T-helper 9 cell (primary cell): ENCODE measurements at regions not wholly inside any gene's neighbourhood (a gene's known extent, or its start where the extent isn't known, plus 50 kb on each side); places are given as distances from the start of the nearest gene placed in this dataset.
A peak's percentile ranks its signal among the peaks of the same experiment; 100 is the strongest.
"Not testable (repeated sequence)": the region's sequence is repeated elsewhere in the genome, so short reads cannot be mapped to it uniquely, and the experiment has no call there.

ENCODE experiments used
- DNase-seq: peaks from one replicate; pipeline ENCODE4 v3.0.0-alpha.2; 2020

DNA sequence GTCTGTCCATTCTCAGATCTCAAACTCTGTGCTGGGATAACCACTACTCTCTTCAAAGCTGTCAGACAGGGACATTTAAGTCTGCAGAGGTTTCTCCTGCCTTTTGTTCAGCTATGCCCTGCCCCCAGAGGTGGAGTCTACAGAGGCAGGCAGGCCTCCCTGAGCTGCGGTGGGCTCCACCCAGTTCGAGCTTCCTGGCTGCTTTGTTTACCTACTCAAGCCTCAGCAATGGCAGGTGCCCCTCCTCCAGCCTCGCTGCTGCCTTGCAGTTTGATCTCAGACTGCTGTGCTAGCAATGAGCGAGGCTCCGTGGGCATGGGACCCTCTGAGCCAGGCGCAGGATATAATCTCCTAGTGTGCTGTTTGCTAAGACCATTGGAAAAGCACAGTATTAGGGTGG, 53.1 kb upstream of the HUNK start:
- DNase-seq, result not testable (repeated sequence)

DNA sequence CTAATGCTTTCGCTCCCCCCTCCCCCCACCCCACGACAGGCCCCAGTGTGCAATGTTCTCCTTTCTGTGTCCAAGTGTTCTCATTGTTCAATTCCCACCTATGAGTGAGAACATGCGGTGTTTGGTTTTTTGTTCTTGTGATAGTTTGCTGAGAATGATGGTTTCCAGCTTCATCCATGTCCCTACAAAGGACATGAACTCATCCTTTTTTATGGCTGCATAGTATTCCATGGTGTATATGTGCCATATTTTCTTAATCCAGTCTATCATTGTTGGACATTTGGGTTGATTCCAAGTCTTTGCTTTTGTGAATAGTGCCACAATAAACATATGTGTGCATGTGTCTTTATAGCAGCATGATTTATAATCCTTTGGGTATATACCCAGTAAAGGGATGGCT, 58.5 kb upstream of the HUNK start:
- DNase-seq, result not testable (repeated sequence)

DNA sequence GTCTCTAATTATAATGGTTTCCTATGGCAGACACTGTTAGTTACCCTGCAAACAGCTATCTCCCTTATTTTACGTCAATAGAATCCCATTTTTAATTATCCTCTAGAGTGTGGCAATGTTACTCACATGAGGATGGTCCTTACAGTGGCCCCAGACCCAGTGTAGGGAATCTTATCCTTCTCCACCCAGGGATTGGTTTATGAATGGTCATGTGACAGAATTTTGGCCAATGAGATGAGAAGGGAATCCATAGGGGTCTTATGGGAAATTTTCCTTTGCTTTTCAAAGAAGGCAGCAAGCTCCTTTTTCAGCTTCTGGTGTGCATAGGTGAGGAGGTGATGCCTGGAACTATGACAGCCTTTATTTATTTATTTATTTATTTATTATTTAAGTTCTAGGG, 59.0 kb upstream of the HUNK start:
- no peak for DNase-seq

DNA sequence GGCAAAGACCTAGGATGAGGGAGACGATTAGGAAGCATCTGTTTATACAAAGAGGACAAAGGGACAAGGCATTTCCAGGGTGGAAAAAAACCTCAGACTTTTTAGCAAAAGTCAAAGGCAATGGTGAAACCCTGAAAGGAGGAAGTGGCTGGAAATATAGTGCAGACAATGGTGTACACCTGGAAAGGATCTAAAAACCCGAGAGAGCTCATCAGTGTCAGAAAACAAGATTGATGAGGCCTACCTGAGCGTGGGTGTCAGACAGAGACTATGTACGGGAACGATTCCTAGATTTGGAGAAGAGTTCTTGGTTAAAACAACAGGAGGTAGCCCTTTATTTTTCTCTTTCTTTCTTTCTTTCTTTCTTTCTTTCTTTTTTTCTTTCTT, 68.8 kb upstream of the HUNK start:
- DNase-seq, result no peak

DNA sequence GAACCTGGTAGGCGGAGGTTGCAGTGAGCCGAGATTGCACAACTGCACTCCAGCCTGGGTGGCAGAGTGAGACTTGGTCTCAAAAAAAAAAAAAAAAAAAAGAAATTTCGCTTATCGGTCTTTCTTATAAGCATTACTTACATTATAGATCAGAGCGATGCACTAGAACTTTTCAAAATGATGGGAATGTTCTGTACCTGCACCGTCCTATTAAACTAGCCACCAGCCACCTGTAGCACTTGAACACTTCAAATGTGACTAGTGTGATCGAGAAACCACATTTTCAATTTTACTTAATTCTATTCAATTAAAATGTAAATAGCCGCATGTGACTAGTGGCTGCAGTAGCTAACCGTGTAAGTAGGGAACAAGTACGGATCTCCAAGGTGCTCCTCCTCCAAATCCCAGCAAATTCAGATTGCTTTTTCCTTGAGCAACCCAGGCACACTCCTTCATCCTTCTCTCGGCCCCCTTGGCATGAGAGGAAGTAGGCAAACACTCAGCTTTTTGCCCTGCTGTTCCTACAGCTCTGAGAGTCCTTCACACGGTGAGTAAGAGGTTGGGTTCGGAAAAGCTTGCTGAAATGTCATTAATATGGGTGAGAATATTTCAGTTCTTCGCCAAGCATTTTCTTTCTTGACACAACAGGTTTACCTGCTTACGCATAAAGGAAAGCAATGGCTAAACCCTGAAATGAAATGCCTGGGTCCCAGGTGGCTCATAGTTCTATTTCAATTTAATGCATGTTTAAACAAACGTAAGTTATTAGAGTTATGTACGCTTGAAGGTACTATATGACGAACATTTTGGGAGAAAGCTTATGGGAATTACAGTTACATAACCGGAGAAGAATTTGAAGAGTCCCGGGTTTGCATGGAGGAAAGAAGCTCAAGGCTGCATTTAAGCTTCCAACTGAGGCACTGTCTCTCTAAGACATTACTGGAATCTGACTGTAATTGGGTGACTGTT, 69.5 kb upstream of the HUNK start:
- DNase-seq, result no peak

DNA sequence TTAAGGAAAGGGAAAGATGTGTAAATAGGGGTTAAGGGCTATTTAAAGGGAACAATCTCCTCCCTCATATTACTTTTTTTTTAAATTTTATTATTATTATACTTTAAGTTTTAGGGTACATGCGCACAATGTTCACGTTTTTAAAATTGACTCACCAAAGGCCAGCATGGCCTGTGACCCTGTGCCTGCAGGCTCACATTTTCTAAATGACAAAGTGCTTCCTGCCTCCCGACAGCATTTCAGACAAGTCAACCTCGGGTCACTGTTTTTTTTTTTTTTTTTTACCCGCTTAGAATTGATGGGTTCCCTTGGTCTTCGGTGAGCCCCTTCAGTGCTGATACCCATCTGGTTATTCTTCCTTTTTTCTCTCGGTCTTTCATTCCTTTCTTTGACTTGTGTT, 70.4 kb upstream of the SCAF4 start:
- no peak for DNase-seq

DNA sequence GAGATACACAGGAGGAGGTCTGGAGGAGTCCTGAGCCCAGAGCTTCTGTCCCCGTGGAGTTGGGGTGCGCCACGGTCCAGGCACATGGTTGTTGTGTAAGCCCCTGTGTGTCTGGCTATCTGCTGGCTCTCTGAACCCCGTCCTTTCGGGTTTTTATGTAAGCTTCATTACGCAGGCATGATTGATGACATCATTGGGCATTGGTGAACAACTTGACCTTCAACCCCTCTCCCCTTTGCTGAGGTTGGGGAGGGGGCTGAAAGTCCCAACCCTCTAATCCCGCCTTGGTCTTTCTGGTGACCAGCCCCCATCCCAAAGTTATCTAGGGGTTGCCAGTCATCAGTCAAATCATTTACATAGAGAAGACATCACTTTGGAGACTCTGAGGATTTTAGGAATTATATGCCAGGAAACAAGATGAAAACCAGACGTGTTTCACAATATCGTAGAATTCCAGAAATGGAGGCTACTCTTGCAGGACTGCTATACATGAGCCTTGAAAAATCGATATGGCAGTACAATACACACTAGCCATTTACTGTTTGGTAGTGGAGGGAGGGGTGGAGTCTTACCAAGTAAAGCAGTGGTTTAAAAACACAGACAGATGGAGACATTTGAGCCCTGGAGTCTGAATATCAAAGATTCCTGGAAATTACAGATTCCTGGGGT, 69.8 kb upstream of the SCAF4 start:
- DNase-seq, result no peak

DNA sequence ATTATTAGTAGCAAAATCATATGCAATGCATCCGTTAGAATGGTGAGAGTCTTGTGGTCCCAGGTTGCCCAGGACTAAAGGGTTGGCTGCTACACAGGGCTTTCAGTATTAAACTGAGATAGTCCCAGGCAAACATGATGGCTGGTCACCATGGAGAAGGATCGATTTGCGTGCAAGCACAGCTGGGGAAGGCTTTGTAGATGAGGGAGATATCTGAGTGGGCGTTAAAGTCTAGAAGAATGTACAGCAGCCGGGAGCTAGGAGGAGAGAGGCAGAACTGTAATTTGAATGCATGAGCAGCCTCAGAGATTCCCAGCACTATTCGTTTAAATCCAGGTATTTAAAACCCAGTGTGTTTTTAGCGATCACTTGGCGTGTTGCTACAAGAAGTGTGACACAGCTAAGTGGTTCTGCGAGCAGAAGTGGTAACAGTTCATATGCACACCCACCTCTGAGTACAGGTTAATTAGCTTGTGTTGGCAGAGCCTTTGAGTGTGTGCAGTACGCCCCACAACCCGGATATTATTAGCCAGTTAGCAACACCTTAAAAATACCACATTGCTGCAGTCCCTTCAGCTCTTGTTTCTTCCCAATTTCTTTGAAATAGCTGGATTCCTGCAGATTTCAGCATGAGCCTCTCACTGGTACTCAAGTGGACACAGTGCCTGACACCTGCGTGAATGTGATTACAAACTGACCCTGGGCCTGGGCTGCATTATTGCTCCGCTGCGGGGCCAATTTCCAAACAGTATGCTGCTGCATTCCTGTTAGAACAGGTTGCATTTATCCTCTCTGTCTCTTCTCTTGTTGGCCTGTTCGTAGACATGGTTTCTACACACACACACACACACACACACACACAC, 67.2 kb upstream of the SCAF4 start:
- no peak for DNase-seq

DNA sequence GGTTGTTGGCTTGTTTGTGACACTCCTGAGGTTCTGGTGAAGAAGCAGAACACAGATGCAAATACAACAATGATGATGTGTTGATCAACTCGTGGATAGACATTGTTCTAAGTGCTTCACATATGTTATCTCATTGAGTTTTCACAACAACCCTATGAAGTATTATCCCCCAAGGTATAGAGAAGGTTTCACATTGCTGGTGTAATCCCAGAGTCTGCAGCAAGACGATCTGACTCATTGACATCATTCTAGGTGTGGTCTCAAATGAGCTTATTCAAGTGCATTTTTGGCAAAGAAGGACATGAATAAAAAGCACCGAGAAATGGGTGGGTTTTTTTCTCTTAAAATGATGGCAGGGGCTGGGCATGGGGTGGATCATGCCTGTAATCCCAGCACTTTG, 64.1 kb upstream of the SCAF4 start:
- no peak for DNase-seq

DNA sequence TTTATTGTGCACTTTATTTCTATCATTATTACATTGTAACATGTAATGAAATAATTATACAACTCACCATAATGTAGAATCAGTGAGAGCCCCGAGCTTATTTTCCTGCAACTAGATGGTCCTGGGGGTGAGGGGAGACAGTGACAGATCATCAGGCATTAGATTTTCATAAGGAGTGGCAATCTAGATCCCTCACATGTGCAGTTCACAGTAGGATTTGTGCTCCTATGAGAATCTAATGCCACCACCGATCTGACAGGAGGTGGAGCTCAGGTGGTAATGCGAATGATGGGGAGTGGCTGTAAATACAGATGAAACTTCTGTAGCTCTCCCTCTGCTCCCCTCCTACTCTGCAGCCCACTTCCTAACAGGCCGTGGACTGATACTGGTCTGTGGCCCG, 58.5 kb upstream of the SCAF4 start:
- not testable (repeated sequence) for DNase-seq

DNA sequence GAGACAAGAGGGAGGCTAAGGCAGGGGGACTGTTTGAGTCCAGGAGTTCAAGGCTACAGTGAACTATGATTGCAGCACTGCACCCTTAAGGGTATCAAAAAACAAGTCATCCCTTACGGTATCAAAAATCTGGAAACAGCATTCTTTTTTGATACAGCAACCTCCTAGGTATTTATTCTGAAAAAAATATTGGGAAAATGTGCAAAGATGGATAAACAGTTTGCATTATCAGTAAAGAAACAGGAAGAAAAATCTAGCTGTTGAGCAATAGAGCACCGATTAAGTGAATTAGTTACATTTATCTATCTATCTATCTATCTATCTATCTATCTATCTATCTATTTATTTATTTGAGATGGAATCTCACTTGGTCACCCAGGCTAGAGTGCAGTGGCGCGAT, 56.7 kb upstream of the SCAF4 start:
- no peak for DNase-seq

DNA sequence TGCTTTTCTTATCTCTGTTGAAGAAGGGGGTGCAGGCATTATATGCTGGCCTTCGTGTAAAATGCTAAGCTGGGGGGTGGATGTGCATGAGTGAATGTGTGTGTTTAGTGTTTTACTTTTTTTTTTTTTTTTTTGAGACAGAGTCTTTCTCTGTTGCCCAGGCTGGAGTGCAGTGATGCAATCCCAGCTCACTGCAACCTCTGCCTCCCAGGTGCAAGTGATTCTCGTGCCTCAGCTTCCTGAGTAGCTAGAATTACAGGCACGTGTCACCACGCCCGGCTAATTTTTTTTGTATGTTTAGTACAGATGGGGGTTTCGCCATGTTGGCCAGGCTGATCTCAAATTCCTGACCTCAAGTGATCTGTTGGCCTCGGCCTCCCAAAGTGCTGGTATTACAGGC, 55.8 kb upstream of the SCAF4 start:
- DNase-seq, result not testable (repeated sequence)

DNA sequence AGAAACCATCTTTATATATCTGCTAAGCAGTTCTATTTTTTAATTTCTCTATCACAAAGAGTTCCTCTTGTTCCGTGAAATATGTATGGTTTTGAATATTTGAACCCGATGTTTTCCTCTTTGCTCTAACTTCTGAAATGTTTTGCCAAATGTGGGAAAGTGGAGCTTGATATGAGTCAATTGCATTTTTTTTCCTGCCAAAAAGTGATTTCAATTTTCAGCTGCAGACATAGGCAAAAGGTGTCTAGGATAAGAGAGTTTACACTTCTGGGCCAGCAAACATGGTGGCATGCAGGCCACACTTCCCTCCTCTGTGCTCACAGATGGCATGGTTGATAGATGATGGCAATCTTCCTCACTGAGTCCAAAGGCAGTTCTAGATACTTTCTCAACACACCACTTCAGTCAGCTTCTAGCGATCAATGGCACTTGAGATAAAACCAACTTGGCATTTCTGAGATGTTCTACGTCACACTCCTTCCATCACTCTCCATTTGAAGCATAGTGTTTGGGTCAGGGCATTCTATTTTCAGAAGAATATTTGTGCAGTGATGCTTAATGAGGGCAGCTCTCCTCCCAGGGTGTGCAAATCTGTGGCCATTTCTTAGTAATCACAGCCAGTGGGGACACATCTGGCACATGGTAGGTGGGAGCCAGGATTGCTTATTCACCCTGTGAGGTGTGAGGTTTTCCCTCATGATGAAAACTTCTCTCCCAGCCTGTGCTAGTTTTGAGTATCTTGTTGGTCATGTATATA, 54.4 kb upstream of the SCAF4 start:
- no peak for DNase-seq

DNA sequence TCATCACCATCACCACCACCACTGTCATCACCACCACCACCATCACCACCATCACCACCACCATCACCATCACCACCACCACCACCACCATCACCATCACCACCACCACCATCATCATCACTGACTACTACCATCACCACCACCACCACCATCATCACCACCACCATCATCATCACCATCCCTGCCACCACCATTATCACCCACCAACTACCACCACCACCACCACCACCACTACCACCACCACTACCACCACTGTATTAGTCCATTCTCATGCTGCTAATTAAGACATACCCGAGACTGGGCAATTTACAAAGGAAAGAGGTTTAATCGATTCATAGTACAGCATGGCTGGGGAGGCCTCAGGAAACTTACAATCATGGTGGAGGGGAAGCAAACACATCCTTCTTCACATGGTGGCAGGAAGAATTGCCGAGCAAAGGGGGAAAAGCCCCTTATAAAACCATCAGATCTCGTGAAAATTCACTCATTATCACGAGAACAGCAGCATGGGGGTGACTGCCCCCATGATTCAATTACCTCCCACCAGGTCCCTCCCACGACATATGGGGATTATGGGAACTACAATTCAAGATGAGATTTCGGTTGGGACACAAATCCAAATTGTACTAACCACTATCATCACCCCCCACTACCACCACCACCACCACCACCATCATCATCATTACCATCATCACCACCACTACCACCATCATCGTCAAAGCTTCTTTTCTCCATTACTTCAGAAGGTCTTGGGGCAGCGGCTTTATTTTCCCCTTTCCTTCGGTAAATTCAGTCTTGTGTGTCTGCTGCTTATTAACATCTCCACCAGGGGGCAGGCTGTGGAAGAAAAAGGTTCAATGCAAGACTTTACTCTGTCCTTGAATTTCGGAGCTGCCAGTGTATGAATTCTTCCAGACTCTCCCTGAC, 53.6 kb upstream of the SCAF4 start:
- DNase-seq, result peak; percentile 27

DNA sequence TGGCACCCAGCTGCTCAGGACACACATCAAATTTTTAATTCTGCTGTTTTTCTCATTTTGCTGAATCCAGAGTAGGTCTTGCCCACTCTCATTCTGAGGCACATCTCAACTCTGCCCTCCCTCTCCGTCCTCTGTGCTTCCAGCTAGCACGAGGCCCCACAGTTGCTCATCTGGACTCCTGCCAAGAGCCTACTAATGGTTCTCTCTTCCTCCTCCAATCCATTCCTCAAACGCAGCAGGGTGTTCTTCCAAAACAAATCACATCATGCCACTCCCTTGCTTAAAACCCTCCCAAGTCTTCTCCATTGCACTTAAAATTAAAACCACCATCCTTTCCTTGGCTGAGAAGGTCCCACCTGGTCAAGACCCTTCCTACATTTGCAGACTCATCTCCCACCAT, 49.8 kb upstream of the SCAF4 start:
- no peak for DNase-seq
